Activated CD8-positive, alpha-beta memory T cell treated with anti-CD3 and anti-CD28 coated beads for 48 hours (primary cell): ENCODE measurements at regions not wholly inside any gene's neighbourhood (a gene's known extent, or its start where the extent isn't known, plus 50 kb on each side); places are given as distances from the start of the nearest gene placed in this dataset.

Experiments used
- DNase-seq, 3 experiments: peaks; one replicate each; pipeline ENCODE4 v3.0.0-alpha.2; 2020; ENCODE audit warnings: low read depth in 2 of 3, low spot score in 2 of 3

- no peak for DNase-seq
These were observed 282.6 kb upstream of the PPARGC1A start for GRCh38 chr4:24172406-24172805.

GRCh38 chr4:24169956-24170355 is 280.1 kb upstream of the PPARGC1A start:
- DNase-seq, result no peak

GRCh38 chr4:24168658-24169057 is 278.8 kb upstream of the PPARGC1A start:
- no peak for DNase-seq

GRCh38 chr4:24166501-24166900 is 276.7 kb upstream of the PPARGC1A start:
- DNase-seq, result no peak

- DNase-seq, result no peak
These were observed 274.9 kb upstream of the PPARGC1A start for GRCh38 chr4:24164797-24165196.

- no peak for DNase-seq
These were observed 274.3 kb upstream of the PPARGC1A start for GRCh38 chr4:24164054-24164693.

- no peak for DNase-seq
These were observed 273.5 kb upstream of the PPARGC1A start for GRCh38 chr4:24163314-24163713.

GRCh38 chr4:24160358-24160757 is 270.5 kb upstream of the PPARGC1A start:
- no peak for DNase-seq

- no peak for DNase-seq
These were observed 268.2 kb upstream of the PPARGC1A start for GRCh38 chr4:24158031-24158430.

- DNase-seq, result no peak
These were observed 260.2 kb upstream of the PPARGC1A start for GRCh38 chr4:24150034-24150433.

- DNase-seq, result no peak
These were observed 256.3 kb upstream of the PPARGC1A start for GRCh38 chr4:24146127-24146526.

- DNase-seq, result no peak
These were observed 255.7 kb upstream of the PPARGC1A start for GRCh38 chr4:24145591-24145990.

- no peak for DNase-seq
These were observed 254.5 kb upstream of the PPARGC1A start for GRCh38 chr4:24144381-24144780.

- no peak for DNase-seq
These were observed 253.9 kb upstream of the PPARGC1A start for GRCh38 chr4:24143741-24144140.

GRCh38 chr4:24141836-24142235 is 252.0 kb upstream of the PPARGC1A start:
- DNase-seq, result no peak

GRCh38 chr4:24140892-24141291 is 251.0 kb upstream of the PPARGC1A start:
- DNase-seq, result no peak

- DNase-seq, result no peak
These were observed 248.1 kb upstream of the PPARGC1A start for GRCh38 chr4:24137671-24138601.

GRCh38 chr4:24131954-24132673 is 242.3 kb upstream of the PPARGC1A start:
- DNase-seq, result no peak

- no peak for DNase-seq
These were observed 240.8 kb upstream of the PPARGC1A start for GRCh38 chr4:24130637-24131036.

GRCh38 chr4:24126776-24127175 is 236.9 kb upstream of the PPARGC1A start:
- no peak for DNase-seq

GRCh38 chr4:24121395-24122175 is 231.7 kb upstream of the PPARGC1A start:
- DNase-seq, result no peak
